T-cell (primary cell): ENCODE measurements at regions not wholly inside any gene's neighbourhood (a gene's known extent, or its start where the extent isn't known, plus 50 kb on each side); places are given as distances from the start of the nearest gene placed in this dataset.

ENCODE experiments used
- ATAC-seq, 4 experiments: fragments of 200-7000 bp in 3 of 4; fragments of 150-1000 bp in 1 of 4; cut with Tn5 transposase; replicated peaks in 1 of 4; 1 replicate in 3 of 4; 2 replicates in 1 of 4; pipeline ENCODE4 v1.10.0; 2021; ENCODE audit warnings: moderate library complexity in 3 of 4, mild to moderate bottlenecking in 2 of 4, moderate number of reproducible peaks in 1 of 4
- CTCF ChIA-PET, 2 donors: fragments of 300-600 bp; sonication (Branson Sonifier 250); formaldehyde crosslinking; loops; one replicate each; lab custom pipeline; 2022; ENCODE audit warnings: antibody characterized with exemption in 2 of 2; lab: Charles Lee
- POLR2A ChIA-PET, 2 donors: fragments of 300-600 bp; sonication (Branson Sonifier 250); formaldehyde crosslinking; loops; one replicate each; lab custom pipeline; 2022; ENCODE audit warnings: antibody characterized with exemption in 2 of 2; lab: Charles Lee
- DNase-seq, 35 experiments: peaks; one replicate each; pipeline versions ENCODE4 v3.0.0 to v3.0.0-alpha.2; 2013 to 2023
- H3K27ac ChIP-seq: one replicate; pipeline ENCODE4 v1.5.1; 2013; ENCODE audit warnings: low read length
- H3K27me3 ChIP-seq, 2 experiments: replicated peaks in 1 of 2; 1 replicate in 1 of 2; 2 replicates in 1 of 2; pipeline versions ENCODE4 v1.6.1 to v1.7.0; 2013; ENCODE audit warnings: low read length in 1 of 2, mixed read lengths in 1 of 2; ENCODE audit not compliant: control insufficient read depth in 2 of 2, insufficient read depth in 2 of 2; ENCODE audit errors: extremely low read depth in 1 of 2
- H3K36me3 ChIP-seq, 2 donors: 1 replicate in 1 of 2; 2 replicates in 1 of 2; pipeline versions ENCODE4 v1.6.1 to v1.7.0; 2013; ENCODE audit warnings: low read length in 1 of 2; ENCODE audit not compliant: control insufficient read depth in 2 of 2, insufficient read depth in 1 of 2; ENCODE audit errors: extremely low read depth in 1 of 2
- H3K4me1 ChIP-seq, 2 experiments: 1 replicate in 1 of 2; 2 replicates in 1 of 2; pipeline versions ENCODE4 v1.6.1 to v1.7.0; 2013; ENCODE audit warnings: low read length in 2 of 2, mixed read lengths in 1 of 2; ENCODE audit not compliant: insufficient read depth in 2 of 2, control insufficient read depth in 1 of 2; ENCODE audit errors: extremely low read depth in 1 of 2
- H3K4me3 ChIP-seq, 2 donors: 1 replicate in 1 of 2; 2 replicates in 1 of 2; pipeline versions ENCODE4 v1.5.1 to v1.7.0; 2013; ENCODE audit warnings: mild to moderate bottlenecking in 2 of 2, low read length in 1 of 2, moderate library complexity in 1 of 2; ENCODE audit not compliant: control insufficient read depth in 1 of 2; ENCODE audit errors: extremely low read depth in 1 of 2
- H3K9me3 ChIP-seq: 2 replicates; pipeline ENCODE4 v1.7.0; 2013
- H3K27ac Mint-ChIP-seq, 2 donors: one replicate each; pipeline ENCODE4 v1.8.0; 2020 to 2021; ENCODE audit warnings: mild to moderate bottlenecking in 2 of 2, mixed read lengths in 2 of 2
- H3K27me3 Mint-ChIP-seq, 2 donors: one replicate each; pipeline ENCODE4 v1.8.0; 2021 to 2022; ENCODE audit warnings: mixed read lengths in 2 of 2
- H3K36me3 Mint-ChIP-seq: one replicate; pipeline ENCODE4 v1.8.0; 2021; ENCODE audit warnings: mixed read lengths
- H3K4me1 Mint-ChIP-seq, 3 donors: one replicate each; pipeline ENCODE4 v1.8.0; 2020 to 2022; ENCODE audit warnings: mixed read lengths in 3 of 3, mild to moderate bottlenecking in 1 of 3
- H3K4me3 Mint-ChIP-seq, 3 donors: one replicate each; pipeline ENCODE4 v1.8.0; 2020 to 2022; ENCODE audit warnings: mild to moderate bottlenecking in 3 of 3, mixed read lengths in 3 of 3, moderate library complexity in 3 of 3
- H3K9me3 Mint-ChIP-seq, 3 donors: one replicate each; pipeline ENCODE4 v1.8.0; 2020 to 2022; ENCODE audit warnings: mixed read lengths in 3 of 3
- WGBS: methylation state at CpG from one replicate; pipeline ENCODE4 v1.1.5; 2013; ENCODE audit warnings: missing lambda C conversion rate; ENCODE audit not compliant: insufficient coverage; 5-methylcytosine and 5-hydroxymethylcytosine counted together

DNA sequence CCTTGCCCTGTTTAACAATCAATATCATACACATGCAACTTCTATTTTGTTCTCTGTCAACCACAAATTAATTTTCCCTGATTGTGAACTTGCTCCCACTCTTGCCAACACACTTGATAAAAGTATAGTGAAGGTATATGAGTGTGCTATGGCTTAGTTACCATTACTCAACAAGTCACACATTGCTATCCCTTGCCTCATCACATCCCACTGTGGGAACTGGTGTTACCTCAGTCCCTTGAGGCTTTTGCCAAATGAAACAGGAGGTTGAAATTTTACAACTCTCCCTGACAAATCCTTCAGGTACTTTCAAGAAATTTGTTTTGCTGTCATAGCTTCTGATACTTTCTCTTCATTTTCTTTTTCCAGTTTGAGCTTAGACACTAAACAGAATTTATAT, 472.5 kb upstream of the SEMA3D start:
- H3K4me3 ChIP-seq, result no peak overlapping the region
- H3K27me3 ChIP-seq, result no peaks in the 10 kb centered on the region
- ATAC-seq, result no peak
- Mint-ChIP-seq H3K27me3 (no peaks in the 10 kb centered on the region), H3K36me3 (no peaks in the 10 kb centered on the region), H3K9me3 (peaks cover 0 to 4% (median 0%) of the 10 kb centered on the region in 3 donors), H3K27ac (no peak overlapping the region), H3K4me3 (no peak overlapping the region), H3K4me1 (no peaks in the 10 kb centered on the region)
- no peaks in the 10 kb centered on the region for H3K36me3 ChIP-seq
- no peaks in the 10 kb centered on the region for H3K9me3 ChIP-seq
- CTCF ChIA-PET, result no interaction called here
- DNase-seq, result no peak
- H3K27ac ChIP-seq, result no peak overlapping the region
- no peaks in the 10 kb centered on the region for H3K4me1 ChIP-seq
- POLR2A ChIA-PET, result no interaction called here

- no peak for ATAC-seq
- Histone ChIP-seq H3K36me3 (no peaks in the 10 kb centered on the region), H3K27me3 (no peaks in the 10 kb centered on the region), H3K27ac (no peak overlapping the region), H3K4me1 (no peaks in the 10 kb centered on the region), H3K4me3 (no peak overlapping the region), H3K9me3 (no peaks in the 10 kb centered on the region)
- Mint-ChIP-seq H3K4me3 (no peak overlapping the region), H3K9me3 (peaks cover 0 to 4% (median 3%) of the 10 kb centered on the region in 3 donors), H3K4me1 (no peaks in the 10 kb centered on the region), H3K27ac (no peak overlapping the region), H3K27me3 (no peaks in the 10 kb centered on the region), H3K36me3 (no peaks in the 10 kb centered on the region)
- POLR2A ChIA-PET, result interaction anchor here in 1 of 2 donors (0.6 kb wide), 1 partner anchor 9 kb away, joined by 9 read pairs; no protein-coding TSS in a partner anchor
- WGBS, result 91% methylated on average over 4 of the region's 5 CpGs
- CTCF ChIA-PET, result no interaction called here
- no peak for DNase-seq
These were observed 468.4 kb upstream of the SEMA3D start for GRCh38 chr7:85655252-85655651.

DNA sequence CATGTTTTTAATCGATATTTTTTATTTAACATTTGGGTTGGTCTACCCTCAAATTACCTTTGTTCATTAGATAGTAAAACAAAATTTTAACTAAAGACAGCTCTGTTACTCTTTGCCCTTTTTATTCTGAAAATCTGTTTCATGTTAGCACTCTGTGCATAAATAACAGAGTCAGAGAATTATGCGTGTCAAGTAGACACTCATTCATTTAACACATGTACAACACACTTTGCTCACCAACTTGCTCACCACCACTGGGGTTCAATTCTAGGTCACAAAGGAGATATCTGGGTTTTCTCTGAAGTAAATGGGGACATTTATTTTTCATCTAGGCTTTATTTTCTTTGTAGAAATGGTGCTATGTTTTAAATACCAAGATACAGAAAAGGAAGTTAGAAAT, 457.4 kb upstream of the SEMA3D start:
- H3K27me3 ChIP-seq, result no peaks in the 10 kb centered on the region
- POLR2A ChIA-PET, result no interaction called here
- no CpG with 5 or more reads among the region's 2 CpGs for WGBS
- no peak overlapping the region for H3K4me3 ChIP-seq
- no peak overlapping the region for H3K4me3 Mint-ChIP-seq
- no peaks in the 10 kb centered on the region for H3K27me3 Mint-ChIP-seq
- DNase-seq, result no peak
- no peak overlapping the region for H3K27ac Mint-ChIP-seq
- no peaks in the 10 kb centered on the region for H3K4me1 Mint-ChIP-seq
- H3K9me3 ChIP-seq, result no peaks in the 10 kb centered on the region
- H3K36me3 Mint-ChIP-seq, result no peaks in the 10 kb centered on the region
- H3K4me1 ChIP-seq, result no peaks in the 10 kb centered on the region
- CTCF ChIA-PET, result no interaction called here
- peaks cover 3 to 19% (median 13%) of the 10 kb centered on the region in 3 donors for H3K9me3 Mint-ChIP-seq
- ATAC-seq, result no peak
- H3K27ac ChIP-seq, result no peak overlapping the region
- H3K36me3 ChIP-seq, result no peaks in the 10 kb centered on the region

DNA sequence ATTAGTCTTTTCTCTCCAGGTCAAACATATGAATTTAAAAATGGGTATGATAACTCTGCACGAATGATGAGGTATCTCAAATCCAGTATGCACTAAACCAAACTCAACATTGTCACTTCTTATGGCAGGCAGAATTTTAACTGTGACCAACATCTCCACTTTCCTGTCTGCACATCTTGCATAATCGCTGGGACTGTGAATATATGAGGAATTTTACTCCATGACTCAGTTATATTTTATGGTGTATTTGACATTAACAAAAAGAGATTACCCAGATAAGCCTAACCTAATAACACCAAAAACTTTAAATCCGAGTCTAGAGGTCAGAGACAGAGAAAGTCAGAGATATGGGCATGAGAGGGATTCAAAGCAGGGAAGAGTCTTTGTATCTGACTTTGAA, 454.5 kb upstream of the SEMA3D start:
- Mint-ChIP-seq H3K4me3 (no peak overlapping the region), H3K9me3 (peaks cover 3 to 15% (median 13%) of the 10 kb centered on the region in 3 donors), H3K4me1 (no peaks in the 10 kb centered on the region), H3K27ac (no peak overlapping the region), H3K27me3 (no peaks in the 10 kb centered on the region), H3K36me3 (no peaks in the 10 kb centered on the region)
- Histone ChIP-seq H3K9me3 (no peaks in the 10 kb centered on the region), H3K27me3 (no peaks in the 10 kb centered on the region), H3K27ac (no peak overlapping the region), H3K36me3 (no peaks in the 10 kb centered on the region), H3K4me3 (no peak overlapping the region), H3K4me1 (no peaks in the 10 kb centered on the region)
- whole genome bisulfite sequencing, result no CpG with 5 or more reads among the region's 3 CpGs
- POLR2A ChIA-PET, result no interaction called here
- CTCF ChIA-PET, result no interaction called here
- DNase-seq (no peak), ATAC-seq (no peak)

GRCh38 chr7:85638394-85638793, 451.5 kb upstream of the SEMA3D start:
- Mint-ChIP-seq H3K27me3 (no peaks in the 10 kb centered on the region), H3K4me1 (no peaks in the 10 kb centered on the region), H3K27ac (no peak overlapping the region), H3K36me3 (no peaks in the 10 kb centered on the region), H3K9me3 (peaks cover 0 to 16% (median 15%) of the 10 kb centered on the region in 3 donors), H3K4me3 (no peak overlapping the region)
- no peak for DNase-seq
- POLR2A ChIA-PET, result no interaction called here
- Histone ChIP-seq H3K27ac (no peak overlapping the region), H3K4me1 (no peaks in the 10 kb centered on the region), H3K4me3 (no peak overlapping the region), H3K36me3 (no peaks in the 10 kb centered on the region), H3K9me3 (no peaks in the 10 kb centered on the region), H3K27me3 (no peaks in the 10 kb centered on the region)
- CTCF ChIA-PET, result no interaction called here
- no CpG with 5 or more reads among the region's 1 CpG for WGBS
- no peak for ATAC-seq

DNA sequence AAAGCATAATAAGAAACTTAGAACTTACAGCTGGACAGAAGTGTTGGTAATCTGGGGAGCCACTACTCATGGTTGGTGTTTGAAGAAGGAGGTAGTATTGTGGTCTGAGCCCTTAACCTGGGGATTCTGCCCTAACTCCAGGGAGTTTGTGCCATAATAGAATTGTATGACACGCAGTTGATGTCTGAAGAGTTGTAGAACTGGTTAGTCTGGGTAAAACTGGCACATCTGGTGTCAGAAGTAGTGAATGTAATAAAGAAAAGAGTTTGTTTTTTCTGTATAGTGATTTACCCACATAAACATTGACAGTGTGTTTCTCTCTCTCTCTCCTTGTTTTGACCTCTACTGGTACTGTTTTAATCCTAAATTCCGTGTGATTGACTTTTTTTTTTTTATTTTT, 448.1 kb upstream of the SEMA3D start:
- H3K4me1 Mint-ChIP-seq, result no peaks in the 10 kb centered on the region
- H3K27me3 Mint-ChIP-seq, result no peaks in the 10 kb centered on the region
- H3K27ac Mint-ChIP-seq, result no peak overlapping the region
- Histone ChIP-seq H3K9me3 (no peaks in the 10 kb centered on the region), H3K4me1 (no peaks in the 10 kb centered on the region), H3K27me3 (no peaks in the 10 kb centered on the region), H3K36me3 (no peaks in the 10 kb centered on the region), H3K27ac (no peak overlapping the region), H3K4me3 (no peak overlapping the region)
- no CpG with 5 or more reads among the region's 2 CpGs for WGBS
- ChIA-PET CTCF (no interaction called here), POLR2A (interaction anchor here in 1 of 2 donors (0.6 kb wide), 1 partner anchor 27 kb away, joined by 4 read pairs; no protein-coding TSS in a partner anchor)
- no peak overlapping the region for H3K4me3 Mint-ChIP-seq
- ATAC-seq (no peak), DNase-seq (no peak)
- no peaks in the 10 kb centered on the region for H3K36me3 Mint-ChIP-seq
- peaks cover 0 to 6% (median 6%) of the 10 kb centered on the region in 3 donors for H3K9me3 Mint-ChIP-seq
